WTC11 (cell line): ENCODE measurements at regions not wholly inside any gene's neighbourhood (a gene's known extent, or its start where the extent isn't known, plus 50 kb on each side); places are given as distances from the start of the nearest gene placed in this dataset.

Experiments used
- CBFB ChIP-seq: sonication (generic); formaldehyde crosslinking; IDR thresholded peaks from 2 replicates; pipeline ENCODE4 v1.8.1; 2022; ENCODE audit warnings: mild to moderate bottlenecking, low read depth, missing genetic modification reagents
- GABPB1 ChIP-seq: sonication (generic); formaldehyde crosslinking; IDR thresholded peaks from 2 replicates; pipeline ENCODE4 v1.8.1; 2023; ENCODE audit warnings: mild to moderate bottlenecking, missing genetic modification reagents
- TF ChIP-seq, protein P1 (sequence below): sonication (generic); formaldehyde crosslinking; IDR thresholded peaks from 2 replicates; pipeline ENCODE4 v1.8.1; 2023; ENCODE audit warnings: mild to moderate bottlenecking, missing genetic modification reagents, borderline replicate concordance
- TF ChIP-seq, protein P2 (sequence below): sonication (generic); formaldehyde crosslinking; IDR thresholded peaks from 2 replicates; pipeline ENCODE4 v1.8.0; 2022; ENCODE audit warnings: missing genetic modification reagents
- TF ChIP-seq, protein P3 (sequence below): fragments of 200-600 bp; IDR thresholded peaks from 2 replicates; pipeline ENCODE4 v1.8.0; 2022; ENCODE audit warnings: antibody characterized with exemption

DNA sequence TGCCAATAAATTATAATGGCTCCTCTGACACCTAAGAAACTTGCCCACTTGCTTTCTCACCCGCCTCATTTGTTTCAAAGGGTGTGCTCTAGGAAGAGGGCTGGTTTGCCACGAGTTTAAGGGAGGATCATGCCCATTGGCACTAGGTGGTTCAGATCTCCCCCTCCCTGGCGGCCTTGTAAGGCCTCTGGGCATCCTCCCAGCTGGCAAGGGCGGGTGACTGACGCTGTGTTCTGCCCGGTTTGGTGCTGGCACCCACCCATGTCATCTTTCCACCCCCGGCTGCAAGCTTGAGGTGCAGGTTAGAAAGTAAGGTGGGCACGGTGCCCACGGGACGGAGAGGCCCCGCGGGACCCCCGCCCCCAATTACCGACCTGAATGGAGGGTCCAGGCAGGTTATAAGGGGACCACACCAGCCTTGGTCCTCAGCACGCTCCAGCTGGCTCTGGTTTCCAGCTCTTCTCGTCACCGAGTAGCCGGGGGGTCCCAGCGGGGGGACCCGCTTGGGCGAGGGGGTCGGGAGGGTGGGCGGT, 90.4 kb downstream of the PTPRS start:
- TF ChIP-seq, protein P1, sequence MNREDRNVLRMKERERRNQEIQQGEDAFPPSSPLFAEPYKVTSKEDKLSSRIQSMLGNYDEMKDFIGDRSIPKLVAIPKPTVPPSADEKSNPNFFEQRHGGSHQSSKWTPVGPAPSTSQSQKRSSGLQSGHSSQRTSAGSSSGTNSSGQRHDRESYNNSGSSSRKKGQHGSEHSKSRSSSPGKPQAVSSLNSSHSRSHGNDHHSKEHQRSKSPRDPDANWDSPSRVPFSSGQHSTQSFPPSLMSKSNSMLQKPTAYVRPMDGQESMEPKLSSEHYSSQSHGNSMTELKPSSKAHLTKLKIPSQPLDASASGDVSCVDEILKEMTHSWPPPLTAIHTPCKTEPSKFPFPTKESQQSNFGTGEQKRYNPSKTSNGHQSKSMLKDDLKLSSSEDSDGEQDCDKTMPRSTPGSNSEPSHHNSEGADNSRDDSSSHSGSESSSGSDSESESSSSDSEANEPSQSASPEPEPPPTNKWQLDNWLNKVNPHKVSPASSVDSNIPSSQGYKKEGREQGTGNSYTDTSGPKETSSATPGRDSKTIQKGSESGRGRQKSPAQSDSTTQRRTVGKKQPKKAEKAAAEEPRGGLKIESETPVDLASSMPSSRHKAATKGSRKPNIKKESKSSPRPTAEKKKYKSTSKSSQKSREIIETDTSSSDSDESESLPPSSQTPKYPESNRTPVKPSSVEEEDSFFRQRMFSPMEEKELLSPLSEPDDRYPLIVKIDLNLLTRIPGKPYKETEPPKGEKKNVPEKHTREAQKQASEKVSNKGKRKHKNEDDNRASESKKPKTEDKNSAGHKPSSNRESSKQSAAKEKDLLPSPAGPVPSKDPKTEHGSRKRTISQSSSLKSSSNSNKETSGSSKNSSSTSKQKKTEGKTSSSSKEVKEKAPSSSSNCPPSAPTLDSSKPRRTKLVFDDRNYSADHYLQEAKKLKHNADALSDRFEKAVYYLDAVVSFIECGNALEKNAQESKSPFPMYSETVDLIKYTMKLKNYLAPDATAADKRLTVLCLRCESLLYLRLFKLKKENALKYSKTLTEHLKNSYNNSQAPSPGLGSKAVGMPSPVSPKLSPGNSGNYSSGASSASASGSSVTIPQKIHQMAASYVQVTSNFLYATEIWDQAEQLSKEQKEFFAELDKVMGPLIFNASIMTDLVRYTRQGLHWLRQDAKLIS (CRISPR knock-in tag): no peak
- TF ChIP-seq, protein P2, sequence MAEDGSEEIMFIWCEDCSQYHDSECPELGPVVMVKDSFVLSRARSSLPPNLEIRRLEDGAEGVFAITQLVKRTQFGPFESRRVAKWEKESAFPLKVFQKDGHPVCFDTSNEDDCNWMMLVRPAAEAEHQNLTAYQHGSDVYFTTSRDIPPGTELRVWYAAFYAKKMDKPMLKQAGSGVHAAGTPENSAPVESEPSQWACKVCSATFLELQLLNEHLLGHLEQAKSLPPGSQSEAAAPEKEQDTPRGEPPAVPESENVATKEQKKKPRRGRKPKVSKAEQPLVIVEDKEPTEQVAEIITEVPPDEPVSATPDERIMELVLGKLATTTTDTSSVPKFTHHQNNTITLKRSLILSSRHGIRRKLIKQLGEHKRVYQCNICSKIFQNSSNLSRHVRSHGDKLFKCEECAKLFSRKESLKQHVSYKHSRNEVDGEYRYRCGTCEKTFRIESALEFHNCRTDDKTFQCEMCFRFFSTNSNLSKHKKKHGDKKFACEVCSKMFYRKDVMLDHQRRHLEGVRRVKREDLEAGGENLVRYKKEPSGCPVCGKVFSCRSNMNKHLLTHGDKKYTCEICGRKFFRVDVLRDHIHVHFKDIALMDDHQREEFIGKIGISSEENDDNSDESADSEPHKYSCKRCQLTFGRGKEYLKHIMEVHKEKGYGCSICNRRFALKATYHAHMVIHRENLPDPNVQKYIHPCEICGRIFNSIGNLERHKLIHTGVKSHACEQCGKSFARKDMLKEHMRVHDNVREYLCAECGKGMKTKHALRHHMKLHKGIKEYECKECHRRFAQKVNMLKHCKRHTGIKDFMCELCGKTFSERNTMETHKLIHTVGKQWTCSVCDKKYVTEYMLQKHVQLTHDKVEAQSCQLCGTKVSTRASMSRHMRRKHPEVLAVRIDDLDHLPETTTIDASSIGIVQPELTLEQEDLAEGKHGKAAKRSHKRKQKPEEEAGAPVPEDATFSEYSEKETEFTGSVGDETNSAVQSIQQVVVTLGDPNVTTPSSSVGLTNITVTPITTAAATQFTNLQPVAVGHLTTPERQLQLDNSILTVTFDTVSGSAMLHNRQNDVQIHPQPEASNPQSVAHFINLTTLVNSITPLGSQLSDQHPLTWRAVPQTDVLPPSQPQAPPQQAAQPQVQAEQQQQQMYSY (CRISPR knock-in tag): no peak
- TF ChIP-seq, protein P3, sequence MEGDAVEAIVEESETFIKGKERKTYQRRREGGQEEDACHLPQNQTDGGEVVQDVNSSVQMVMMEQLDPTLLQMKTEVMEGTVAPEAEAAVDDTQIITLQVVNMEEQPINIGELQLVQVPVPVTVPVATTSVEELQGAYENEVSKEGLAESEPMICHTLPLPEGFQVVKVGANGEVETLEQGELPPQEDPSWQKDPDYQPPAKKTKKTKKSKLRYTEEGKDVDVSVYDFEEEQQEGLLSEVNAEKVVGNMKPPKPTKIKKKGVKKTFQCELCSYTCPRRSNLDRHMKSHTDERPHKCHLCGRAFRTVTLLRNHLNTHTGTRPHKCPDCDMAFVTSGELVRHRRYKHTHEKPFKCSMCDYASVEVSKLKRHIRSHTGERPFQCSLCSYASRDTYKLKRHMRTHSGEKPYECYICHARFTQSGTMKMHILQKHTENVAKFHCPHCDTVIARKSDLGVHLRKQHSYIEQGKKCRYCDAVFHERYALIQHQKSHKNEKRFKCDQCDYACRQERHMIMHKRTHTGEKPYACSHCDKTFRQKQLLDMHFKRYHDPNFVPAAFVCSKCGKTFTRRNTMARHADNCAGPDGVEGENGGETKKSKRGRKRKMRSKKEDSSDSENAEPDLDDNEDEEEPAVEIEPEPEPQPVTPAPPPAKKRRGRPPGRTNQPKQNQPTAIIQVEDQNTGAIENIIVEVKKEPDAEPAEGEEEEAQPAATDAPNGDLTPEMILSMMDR: no peak
- TF ChIP-seq CBFB (CRISPR knock-in tag) (no peak), GABPB1 (CRISPR knock-in tag) (no peak)
